ENCODE measurements at regions not wholly inside any gene's neighbourhood (a gene's known extent, or its start where the extent isn't known, plus 50 kb on each side); places are given as distances from the start of the nearest gene placed in this dataset.
A peak's percentile ranks its signal among the peaks of the same experiment; 100 is the strongest.

DNA sequence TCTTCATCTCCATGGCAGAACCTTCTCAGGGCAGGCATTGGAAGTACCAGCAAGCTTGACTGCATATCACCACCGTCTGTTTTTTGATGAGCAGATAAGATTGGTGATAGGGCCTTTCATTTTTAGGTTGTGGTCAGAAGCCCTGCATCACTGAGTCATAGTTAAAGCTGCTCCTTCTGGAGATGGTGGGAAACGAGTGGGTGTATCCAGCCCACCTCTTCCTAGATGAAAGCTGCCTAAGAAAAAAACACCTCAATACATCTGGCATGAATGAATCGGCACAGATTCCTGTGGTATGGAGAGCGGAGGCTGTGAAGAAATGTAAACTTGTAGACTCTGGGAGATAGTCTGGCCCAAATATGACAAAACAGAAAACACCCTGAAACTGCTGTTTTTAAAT lies 248.7 kb upstream of the EGLN3 start:
- no peak overlapping the region for H3K9ac ChIP-seq (ENCODE audit: low read length)
- no TSS peak for BruUV-seq (replicated peaks)
- no peaks in the 10 kb centered on the region for H3K79me2 ChIP-seq (ENCODE audit: insufficient read depth, low read length)
- H3K9me3 ChIP-seq (ENCODE audit: control insufficient read depth in 1 of 2, insufficient read depth in 1 of 2, low read depth in 1 of 2, low read length in 2 of 2), result no peaks in the 10 kb centered on the region
- H3K9me2 ChIP-seq (ENCODE audit: insufficient read depth), result no peaks in the 10 kb centered on the region
- no peak overlapping the region for H3K4me3 ChIP-seq (replicated peaks in 1 of 2; ENCODE audit: low read depth in 1 of 2, low read length in 2 of 2)
- CTCF ChIA-PET, result no interaction called here
- no peaks in the 10 kb centered on the region for H4K20me1 ChIP-seq (ENCODE audit: insufficient read depth)
- peaks cover 0 to 6% of the 10 kb centered on the region in 2 experiments; a peak in 2 of 4 replicates for H3K4me1 ChIP-seq (ENCODE audit: control insufficient read depth in 1 of 2, insufficient read depth in 2 of 2, low read length in 2 of 2)
- H3K4me2 ChIP-seq (ENCODE audit: low read length), result peak overlapping the region; percentile 2; the same call in 1 of the 2 replicates
- H2AFZ ChIP-seq (ENCODE audit: low read depth, low read length, poor library complexity, severe bottlenecking), result no peak overlapping the region
- DNase-seq (ENCODE audit: low read depth, low spot score) (no peak), ATAC-seq (no peak; the same call in 1 of the 2 replicates)
- H3K27me3 ChIP-seq (ENCODE audit: insufficient read depth, low read length), result no peaks in the 10 kb centered on the region
- POLR2A ChIA-PET, result interaction anchor here (0.5 kb wide), 1 partner anchor 34 kb away, joined by 4 read pairs; no protein-coding TSS in a partner anchor
- no peak for TF ChIP-seq RAD21 (IDR thresholded peaks at IDR 0.05; ENCODE audit: low read depth)
- no peak for TF ChIP-seq SIN3A (IDR thresholded peaks at IDR 0.05; ENCODE audit: low read depth)
- no peak for TF ChIP-seq TCF7L2 (IDR thresholded peaks at IDR 0.05; ENCODE audit: borderline replicate concordance, extremely low read depth, insufficient read depth, insufficient read length)
- no peak for TF ChIP-seq EZH2 (IDR thresholded peaks at IDR 0.05)
- TF ChIP-seq, protein P1, sequence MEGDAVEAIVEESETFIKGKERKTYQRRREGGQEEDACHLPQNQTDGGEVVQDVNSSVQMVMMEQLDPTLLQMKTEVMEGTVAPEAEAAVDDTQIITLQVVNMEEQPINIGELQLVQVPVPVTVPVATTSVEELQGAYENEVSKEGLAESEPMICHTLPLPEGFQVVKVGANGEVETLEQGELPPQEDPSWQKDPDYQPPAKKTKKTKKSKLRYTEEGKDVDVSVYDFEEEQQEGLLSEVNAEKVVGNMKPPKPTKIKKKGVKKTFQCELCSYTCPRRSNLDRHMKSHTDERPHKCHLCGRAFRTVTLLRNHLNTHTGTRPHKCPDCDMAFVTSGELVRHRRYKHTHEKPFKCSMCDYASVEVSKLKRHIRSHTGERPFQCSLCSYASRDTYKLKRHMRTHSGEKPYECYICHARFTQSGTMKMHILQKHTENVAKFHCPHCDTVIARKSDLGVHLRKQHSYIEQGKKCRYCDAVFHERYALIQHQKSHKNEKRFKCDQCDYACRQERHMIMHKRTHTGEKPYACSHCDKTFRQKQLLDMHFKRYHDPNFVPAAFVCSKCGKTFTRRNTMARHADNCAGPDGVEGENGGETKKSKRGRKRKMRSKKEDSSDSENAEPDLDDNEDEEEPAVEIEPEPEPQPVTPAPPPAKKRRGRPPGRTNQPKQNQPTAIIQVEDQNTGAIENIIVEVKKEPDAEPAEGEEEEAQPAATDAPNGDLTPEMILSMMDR (IDR thresholded peaks at IDR 0.05 in 2 of 3, conservative IDR thresholded peaks at IDR 0.05 in 1 of 3; ENCODE audit: borderline replicate concordance in 1 of 3, insufficient read depth in 1 of 3, low read depth in 2 of 3, low read length in 2 of 3), result no peak
- TF ChIP-seq POLR2AphosphoS5 (IDR thresholded peaks at IDR 0.05; ENCODE audit: low read depth, low read length), result no peak
- TF ChIP-seq, protein P2, sequence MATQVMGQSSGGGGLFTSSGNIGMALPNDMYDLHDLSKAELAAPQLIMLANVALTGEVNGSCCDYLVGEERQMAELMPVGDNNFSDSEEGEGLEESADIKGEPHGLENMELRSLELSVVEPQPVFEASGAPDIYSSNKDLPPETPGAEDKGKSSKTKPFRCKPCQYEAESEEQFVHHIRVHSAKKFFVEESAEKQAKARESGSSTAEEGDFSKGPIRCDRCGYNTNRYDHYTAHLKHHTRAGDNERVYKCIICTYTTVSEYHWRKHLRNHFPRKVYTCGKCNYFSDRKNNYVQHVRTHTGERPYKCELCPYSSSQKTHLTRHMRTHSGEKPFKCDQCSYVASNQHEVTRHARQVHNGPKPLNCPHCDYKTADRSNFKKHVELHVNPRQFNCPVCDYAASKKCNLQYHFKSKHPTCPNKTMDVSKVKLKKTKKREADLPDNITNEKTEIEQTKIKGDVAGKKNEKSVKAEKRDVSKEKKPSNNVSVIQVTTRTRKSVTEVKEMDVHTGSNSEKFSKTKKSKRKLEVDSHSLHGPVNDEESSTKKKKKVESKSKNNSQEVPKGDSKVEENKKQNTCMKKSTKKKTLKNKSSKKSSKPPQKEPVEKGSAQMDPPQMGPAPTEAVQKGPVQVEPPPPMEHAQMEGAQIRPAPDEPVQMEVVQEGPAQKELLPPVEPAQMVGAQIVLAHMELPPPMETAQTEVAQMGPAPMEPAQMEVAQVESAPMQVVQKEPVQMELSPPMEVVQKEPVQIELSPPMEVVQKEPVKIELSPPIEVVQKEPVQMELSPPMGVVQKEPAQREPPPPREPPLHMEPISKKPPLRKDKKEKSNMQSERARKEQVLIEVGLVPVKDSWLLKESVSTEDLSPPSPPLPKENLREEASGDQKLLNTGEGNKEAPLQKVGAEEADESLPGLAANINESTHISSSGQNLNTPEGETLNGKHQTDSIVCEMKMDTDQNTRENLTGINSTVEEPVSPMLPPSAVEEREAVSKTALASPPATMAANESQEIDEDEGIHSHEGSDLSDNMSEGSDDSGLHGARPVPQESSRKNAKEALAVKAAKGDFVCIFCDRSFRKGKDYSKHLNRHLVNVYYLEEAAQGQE (IDR thresholded peaks at IDR 0.05; ENCODE audit: low read depth), result no peak
- no peak for TF ChIP-seq FOSL1 (IDR thresholded peaks at IDR 0.05; ENCODE audit: low read depth)
- no peak for TF ChIP-seq SRF (IDR thresholded peaks at IDR 0.05; ENCODE audit: low read depth)
- no peak for TF ChIP-seq ZNF274 (IDR thresholded peaks at IDR 0.05; ENCODE audit: low read depth, low read length)
- TF ChIP-seq, protein P3, sequence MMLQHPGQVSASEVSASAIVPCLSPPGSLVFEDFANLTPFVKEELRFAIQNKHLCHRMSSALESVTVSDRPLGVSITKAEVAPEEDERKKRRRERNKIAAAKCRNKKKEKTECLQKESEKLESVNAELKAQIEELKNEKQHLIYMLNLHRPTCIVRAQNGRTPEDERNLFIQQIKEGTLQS (IDR thresholded peaks at IDR 0.05), result no peak
- no peak for TF ChIP-seq ELF1 (IDR thresholded peaks at IDR 0.05; ENCODE audit: borderline replicate concordance, low read depth)
- TF ChIP-seq YY1 (IDR thresholded peaks at IDR 0.05; ENCODE audit: extremely low read depth, insufficient replicate concordance, low read depth, low read length), result no peak
- no peak for TF ChIP-seq CBX3 (IDR thresholded peaks at IDR 0.05; ENCODE audit: low read depth)
- no peak for TF ChIP-seq EGR1 (IDR thresholded peaks at IDR 0.05; ENCODE audit: low read depth)
- TF ChIP-seq, protein P4, sequence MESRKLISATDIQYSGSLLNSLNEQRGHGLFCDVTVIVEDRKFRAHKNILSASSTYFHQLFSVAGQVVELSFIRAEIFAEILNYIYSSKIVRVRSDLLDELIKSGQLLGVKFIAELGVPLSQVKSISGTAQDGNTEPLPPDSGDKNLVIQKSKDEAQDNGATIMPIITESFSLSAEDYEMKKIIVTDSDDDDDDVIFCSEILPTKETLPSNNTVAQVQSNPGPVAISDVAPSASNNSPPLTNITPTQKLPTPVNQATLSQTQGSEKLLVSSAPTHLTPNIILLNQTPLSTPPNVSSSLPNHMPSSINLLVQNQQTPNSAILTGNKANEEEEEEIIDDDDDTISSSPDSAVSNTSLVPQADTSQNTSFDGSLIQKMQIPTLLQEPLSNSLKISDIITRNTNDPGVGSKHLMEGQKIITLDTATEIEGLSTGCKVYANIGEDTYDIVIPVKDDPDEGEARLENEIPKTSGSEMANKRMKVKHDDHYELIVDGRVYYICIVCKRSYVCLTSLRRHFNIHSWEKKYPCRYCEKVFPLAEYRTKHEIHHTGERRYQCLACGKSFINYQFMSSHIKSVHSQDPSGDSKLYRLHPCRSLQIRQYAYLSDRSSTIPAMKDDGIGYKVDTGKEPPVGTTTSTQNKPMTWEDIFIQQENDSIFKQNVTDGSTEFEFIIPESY (IDR thresholded peaks at IDR 0.05; ENCODE audit: extremely low read depth, insufficient replicate concordance, low read length), result no peak
- TF ChIP-seq CEBPB (IDR thresholded peaks at IDR 0.05; ENCODE audit: low read depth), result no peak
- TF ChIP-seq SP1 (IDR thresholded peaks at IDR 0.05; ENCODE audit: low read depth), result no peak
- RAD21 ChIA-PET (ENCODE audit: low non-redundant PET in 1 of 2, low total read pairs in 2 of 2, uncharacterized antibody in 2 of 2, unreplicated experiment in 2 of 2), result no interaction called here
- intact Hi-C loops (cut with micrococcal nuclease), result no loop called here
- H3K36me3 ChIP-seq (ENCODE audit: control insufficient read depth in 1 of 2, insufficient read depth in 2 of 2, low read length in 2 of 2), result no peaks in the 10 kb centered on the region
- no peak overlapping the region for H3K27ac ChIP-seq (ENCODE audit: low read depth, low read length)

All from HCT116 (cell line).